Fibroblast of skin of left quadriceps (primary cell): ENCODE measurements at regions not wholly inside any gene's neighbourhood (a gene's known extent, or its start where the extent isn't known, plus 50 kb on each side); places are given as distances from the start of the nearest gene placed in this dataset.

ENCODE experiments used
- DNase-seq, 2 experiments: peaks; one replicate each; pipeline ENCODE4 v3.0.0-alpha.2; 2013; ENCODE audit warnings: low read depth in 2 of 2

GRCh38 chr21:27083144-27083543 lies 116.3 kb upstream of the ADAMTS5 start:
- no peak for DNase-seq

DNA sequence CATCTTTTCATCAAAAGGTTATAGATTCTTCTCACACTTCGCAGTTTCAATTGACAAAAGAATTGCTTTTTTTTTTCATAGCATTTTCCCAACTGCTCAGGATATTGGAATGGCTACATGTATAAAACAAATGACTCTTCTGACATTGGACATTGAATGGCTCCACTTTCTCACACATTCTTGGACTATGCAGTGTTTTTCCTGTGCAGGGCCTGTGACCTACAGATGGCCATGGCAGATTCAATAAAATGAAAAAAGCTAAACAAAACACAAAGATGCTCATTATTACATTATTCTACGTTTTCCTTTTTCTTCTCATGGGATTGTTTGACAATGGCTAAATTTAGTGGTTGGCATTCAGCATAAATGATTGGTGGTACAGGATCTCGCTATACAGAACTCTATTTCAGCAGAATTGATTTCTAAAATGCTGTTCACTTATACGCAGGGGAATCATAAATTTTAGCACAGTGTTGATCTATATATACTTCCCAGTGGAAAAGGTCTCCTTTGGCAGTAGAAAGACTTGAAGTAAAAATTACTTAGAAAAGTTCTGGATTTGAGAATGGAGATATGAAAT lies 115.6 kb upstream of the ADAMTS5 start:
- DNase-seq = no peak

DNA sequence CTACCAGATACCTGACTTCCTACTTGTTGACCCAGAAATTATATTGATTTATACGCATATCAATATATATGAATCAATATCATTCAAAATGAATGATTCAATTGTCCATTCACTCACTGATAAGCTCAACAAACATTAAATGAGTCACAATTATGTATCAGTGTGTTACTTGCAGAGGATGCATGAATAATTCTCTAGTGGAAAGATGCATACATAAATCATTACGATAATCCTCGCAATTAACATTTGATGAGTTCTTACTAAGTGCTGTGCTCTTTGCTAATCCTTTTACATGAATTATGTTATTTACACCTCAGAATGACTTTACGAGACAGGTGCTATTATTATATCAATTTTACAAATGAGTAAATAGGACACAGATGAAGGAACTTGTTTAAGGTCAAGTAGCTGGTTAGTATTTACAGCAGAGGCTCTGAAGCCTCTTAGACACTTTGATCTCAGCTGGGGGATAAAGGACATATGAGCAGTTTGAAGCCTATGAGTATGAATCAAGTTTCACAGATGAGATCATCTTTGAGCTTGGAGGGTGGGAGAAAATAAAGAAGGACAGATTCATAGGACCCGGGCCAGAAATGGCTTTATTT lies 112.8 kb upstream of the ADAMTS5 start:
- DNase-seq = no peak

DNA sequence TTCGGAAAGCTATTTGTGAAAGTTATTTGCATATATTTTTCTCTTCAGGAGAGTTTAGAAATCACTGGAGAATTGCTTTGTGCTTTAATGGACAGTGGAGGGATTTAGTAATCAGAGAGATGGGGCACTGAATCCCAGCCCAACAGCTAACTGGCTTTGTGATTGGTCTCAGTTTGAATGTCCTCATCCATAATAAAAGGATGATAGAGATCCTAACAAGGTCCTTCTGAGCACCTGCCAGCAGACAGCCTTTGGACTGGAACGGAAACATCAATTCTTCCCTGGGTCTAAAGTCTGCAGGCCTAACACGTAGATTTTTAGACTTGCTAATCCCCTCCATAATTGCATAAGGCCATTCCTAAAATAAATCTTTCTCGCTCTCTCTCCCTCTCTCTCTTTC lies 112.0 kb upstream of the ADAMTS5 start:
- DNase-seq = no peak

DNA sequence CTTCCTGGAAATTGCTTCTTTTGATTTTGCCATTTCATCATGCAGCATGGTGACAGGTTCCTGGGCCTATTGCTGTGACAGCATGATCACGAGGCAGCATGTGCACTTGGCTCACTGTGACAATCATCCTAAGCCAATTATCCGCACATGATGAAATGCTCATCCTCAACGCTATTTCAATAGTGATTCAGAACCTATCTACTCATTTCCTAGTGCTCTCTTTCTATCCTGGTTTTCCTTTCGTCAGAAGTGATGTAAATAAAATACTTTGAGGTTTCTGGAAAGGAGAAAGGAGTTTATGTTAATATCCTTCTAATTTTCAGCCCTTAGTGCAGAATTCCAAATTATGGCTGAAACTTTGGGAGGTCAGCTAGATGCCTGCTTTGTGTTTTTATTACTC lies 110.6 kb upstream of the ADAMTS5 start:
- DNase-seq = no peak

DNA sequence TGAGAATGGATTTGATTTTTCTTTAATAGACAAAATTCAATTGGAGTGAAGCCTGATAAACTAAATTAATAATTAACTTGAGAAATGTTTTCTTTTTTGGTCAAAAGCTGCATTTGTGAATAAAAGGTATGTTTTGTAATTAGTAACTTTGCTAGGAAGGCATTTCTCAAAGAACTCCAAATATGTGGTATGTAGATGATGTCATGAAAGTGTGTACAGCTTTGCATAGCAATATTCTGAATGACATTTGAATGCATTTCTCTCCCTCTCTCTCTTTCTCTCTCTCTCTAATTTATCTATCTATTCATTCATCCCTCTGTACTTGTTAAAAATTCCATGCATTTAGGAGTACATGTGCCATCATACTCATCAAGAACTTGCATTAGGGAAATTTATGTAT lies 109.1 kb upstream of the ADAMTS5 start:
- DNase-seq = no peak

DNA sequence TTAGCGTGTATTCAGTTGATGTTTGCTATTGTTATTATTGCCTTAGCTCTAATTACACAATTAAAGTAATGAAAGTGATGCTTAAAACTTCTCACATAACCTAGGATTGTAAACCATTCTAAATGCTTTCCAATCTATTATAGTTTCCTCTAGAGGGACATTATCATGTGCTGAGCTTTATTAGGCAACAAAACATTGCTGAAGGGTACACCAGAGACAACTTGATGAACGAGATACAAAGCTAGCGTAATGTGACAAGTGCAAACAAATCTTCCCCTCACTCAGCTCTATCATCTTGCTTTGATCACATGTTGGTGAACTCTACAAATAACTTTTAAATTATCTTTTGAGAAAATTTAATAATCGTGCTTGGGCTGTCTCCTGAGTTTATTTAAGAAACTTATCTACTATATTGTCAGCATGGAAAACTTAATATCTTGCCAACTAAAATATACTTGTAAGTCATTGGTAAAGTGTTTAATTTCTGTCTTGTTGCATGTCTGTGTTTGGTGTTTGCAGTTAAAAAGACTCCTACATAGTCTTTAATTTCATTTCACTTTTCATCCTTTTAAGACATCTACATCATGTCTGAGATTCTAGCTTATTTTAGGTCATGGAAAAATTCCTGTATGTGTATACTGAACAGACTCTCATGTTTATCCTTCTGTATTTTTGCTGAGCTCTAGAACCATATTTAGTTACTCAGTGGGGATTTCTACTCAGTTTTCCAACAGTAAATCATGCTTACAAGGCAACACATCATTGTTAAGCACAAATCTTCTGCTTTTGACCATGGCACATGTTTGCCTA lies 104.2 kb upstream of the ADAMTS5 start:
- no peak for DNase-seq

GRCh38 chr21:27068811-27069210 lies 101.9 kb upstream of the ADAMTS5 start:
- DNase-seq = no peak

- no peak for DNase-seq
These were observed 100.3 kb upstream of the ADAMTS5 start for GRCh38 chr21:27067226-27067625.

- DNase-seq = no peak
These were observed 95.6 kb upstream of the ADAMTS5 start for GRCh38 chr21:27062443-27062842.

- no peak for DNase-seq
These were observed 94.9 kb upstream of the ADAMTS5 start for GRCh38 chr21:27061770-27062169.

DNA sequence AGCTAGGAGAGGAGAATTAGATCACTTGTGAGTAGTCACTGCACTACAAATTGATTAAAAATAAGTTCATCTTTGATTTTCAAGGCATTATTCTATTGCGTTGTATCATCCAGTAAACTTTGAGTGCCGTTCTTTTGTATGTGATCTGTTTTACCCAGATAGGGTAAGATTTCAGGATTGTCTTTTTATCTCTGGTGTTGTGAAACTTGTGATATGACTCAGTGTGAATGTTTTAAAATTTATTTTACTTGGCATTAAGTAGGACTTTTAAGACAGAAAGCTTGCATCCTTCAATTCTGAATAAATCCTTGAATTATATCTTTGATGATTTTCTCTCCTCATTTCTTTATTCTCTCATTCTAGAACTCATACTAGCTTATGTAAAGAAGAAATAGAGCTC lies 93.3 kb upstream of the ADAMTS5 start:
- DNase-seq = peak in 1 of 2 experiments; percentile 17

DNA sequence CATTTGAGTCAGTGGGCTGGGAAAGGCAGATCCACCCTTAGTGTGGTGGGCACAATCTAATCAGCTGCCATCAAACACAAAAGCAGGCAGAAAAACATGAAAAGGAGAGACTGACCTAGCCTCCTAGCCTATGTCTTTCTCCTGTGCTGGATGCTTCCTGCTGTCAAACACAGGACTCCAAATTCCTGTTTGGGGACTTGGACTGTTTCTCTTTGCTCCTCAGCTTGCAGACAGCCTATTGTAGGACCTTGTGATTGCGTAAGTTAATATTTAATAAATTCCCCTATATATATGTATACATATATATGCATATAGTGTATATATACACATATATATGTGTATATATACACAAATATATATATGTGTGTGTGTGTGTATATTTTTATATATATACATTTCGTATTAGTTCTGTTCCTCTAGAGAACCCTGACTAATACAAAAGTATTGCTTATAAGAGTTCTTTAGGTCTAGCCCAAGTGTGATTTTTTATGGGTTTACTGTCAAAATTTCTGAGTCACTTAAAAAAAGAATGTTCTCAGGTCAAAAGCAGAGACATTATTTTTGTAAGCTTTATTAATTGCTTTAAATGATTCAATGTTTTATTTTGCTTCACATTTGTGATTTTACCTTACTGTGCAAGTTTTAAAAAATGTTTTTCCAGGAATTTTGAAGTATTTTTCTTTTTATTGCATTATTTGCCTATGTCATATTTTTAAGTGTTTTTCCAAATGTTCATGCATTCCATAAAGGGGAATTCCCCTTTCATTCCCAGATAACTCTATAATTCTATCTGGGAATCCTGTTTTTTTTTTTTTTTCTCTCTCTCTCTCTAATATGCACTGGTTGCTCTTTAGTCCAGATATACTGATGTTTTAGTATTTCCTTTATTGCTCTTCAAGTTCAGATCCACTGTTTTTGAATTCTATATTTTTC lies 92.1 kb upstream of the ADAMTS5 start:
- DNase-seq = peak; percentile 18 to 20

DNA sequence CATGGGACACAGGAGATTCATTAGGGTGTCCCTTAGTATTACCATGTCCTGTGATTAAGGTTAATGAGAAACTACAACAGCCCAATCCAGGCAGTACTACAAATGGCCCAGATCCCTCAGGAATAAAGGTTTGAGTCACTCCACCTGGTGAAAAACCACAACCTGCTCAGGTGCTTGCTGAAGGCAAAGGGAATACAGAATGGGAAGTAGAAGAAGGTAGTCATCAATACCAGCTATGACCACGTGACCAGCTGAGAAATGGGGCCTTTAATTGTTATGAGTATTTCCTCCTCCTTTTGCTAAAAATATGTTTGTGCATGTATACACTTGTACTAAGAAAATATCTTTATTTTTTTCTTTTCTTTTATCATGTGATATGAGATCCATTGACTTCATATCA lies 91.1 kb upstream of the ADAMTS5 start:
- DNase-seq = no peak

GRCh38 chr21:27047658-27048314 lies 80.9 kb upstream of the ADAMTS5 start:
- peak; percentile 79 to 81 for DNase-seq

- DNase-seq = peak; percentile 53 to 54
These were observed 80.4 kb upstream of the ADAMTS5 start for GRCh38 chr21:27047283-27047657.

DNA sequence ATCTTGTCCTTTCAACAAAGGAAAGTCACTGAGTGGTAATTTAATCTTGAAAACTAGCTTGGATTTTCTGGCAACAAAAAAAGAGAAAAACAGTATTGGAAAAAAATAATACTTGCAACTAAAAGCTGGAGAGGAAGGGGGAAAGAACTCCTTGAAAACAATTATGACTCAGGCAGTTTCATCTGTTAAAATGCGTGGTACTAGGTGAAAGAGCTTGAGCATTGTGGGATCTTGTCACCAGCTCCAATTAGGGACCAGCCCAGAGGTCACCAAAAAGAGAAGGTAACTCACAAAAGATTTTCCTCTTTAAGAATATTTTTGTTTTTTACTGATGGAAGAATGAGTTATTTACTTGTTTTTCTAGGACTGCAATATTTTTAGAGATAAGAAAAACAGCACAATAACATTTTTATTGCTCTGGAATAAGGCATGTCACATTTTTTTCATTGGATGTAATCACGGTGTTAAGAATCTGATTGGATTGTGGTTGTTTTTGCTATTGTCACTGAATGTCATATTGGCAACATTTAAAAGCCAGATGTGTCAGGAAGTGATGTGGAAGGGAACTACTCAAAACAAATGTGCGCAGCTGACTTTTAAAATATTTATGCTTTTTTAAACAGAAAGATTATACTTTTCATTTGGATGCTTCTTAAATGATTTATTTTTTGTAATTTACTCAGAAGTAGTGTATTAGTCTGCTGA lies 78.5 kb upstream of the ADAMTS5 start:
- DNase-seq = no peak

GRCh38 chr21:27043377-27043776 lies 76.5 kb upstream of the ADAMTS5 start:
- DNase-seq = no peak

- no peak for DNase-seq
These were observed 74.0 kb upstream of the ADAMTS5 start for GRCh38 chr21:27040738-27041469.

- no peak for DNase-seq
These were observed 69.9 kb upstream of the ADAMTS5 start for GRCh38 chr21:27036736-27037301.
